B cell (primary cell): ENCODE measurements at regions not wholly inside any gene's neighbourhood (a gene's known extent, or its start where the extent isn't known, plus 50 kb on each side); places are given as distances from the start of the nearest gene placed in this dataset.

Experiments used
- ATAC-seq: fragments of 200-7000 bp; cut with Tn5 transposase; one replicate; pipeline ENCODE4 v1.10.0; 2021; ENCODE audit warnings: low read depth, mild to moderate bottlenecking, moderate number of reproducible peaks, moderate library complexity
- CTCF ChIA-PET: fragments of 350-600 bp; sonication (Branson Sonifier 250); formaldehyde crosslinking; loops from one replicate; lab custom pipeline; 2021; ENCODE audit warnings: antibody characterized with exemption, inconsistent platforms; lab: Charles Lee
- POLR2A ChIA-PET: fragments of 350-600 bp; sonication (Branson Sonifier 250); formaldehyde crosslinking; loops from one replicate; lab custom pipeline; 2021; ENCODE audit warnings: antibody characterized with exemption; lab: Charles Lee
- DNase-seq: peaks from one replicate; pipeline ENCODE4 v3.0.0; 2013
- H2AFZ ChIP-seq: 2 replicates; pipeline ENCODE4 v1.6.1; 2012; ENCODE audit warnings: mild to moderate bottlenecking, low read depth, low read length; ENCODE audit not compliant: insufficient read depth, poor library complexity, severe bottlenecking
- H3K27ac ChIP-seq, 2 donors: 1 replicate in 1 of 2; 2 replicates in 1 of 2; pipeline ENCODE4 v1.5.1; 2012 to 2013; ENCODE audit warnings: low read length in 2 of 2, mild to moderate bottlenecking in 2 of 2, moderate library complexity in 1 of 2
- H3K27me3 ChIP-seq, 4 experiments: fragments of 200-600 bp in 1 of 4; sonication (generic) in 1 of 4; replicated peaks in 1 of 4; 1 replicate in 2 of 4; 2 replicates in 2 of 4; pipeline versions ENCODE4 v1.6.1 to v1.7.0; 2013 to 2016; ENCODE audit warnings: low read length in 3 of 4, mild to moderate bottlenecking in 2 of 4, mixed read lengths in 1 of 4, moderate library complexity in 1 of 4; ENCODE audit not compliant: insufficient read depth in 4 of 4, control insufficient read depth in 3 of 4; ENCODE audit errors: control extremely low read depth in 1 of 4
- H3K36me3 ChIP-seq, 2 experiments: replicated peaks in 1 of 2; 1 replicate in 1 of 2; 2 replicates in 1 of 2; pipeline versions ENCODE4 v1.6.1 to v1.7.1; 2013; ENCODE audit warnings: low read length in 1 of 2; ENCODE audit not compliant: insufficient read depth in 2 of 2, control insufficient read depth in 1 of 2; ENCODE audit errors: control extremely low read depth in 1 of 2, extremely low read depth in 1 of 2
- H3K4me1 ChIP-seq, 2 donors: fragments of 200-600 bp in 1 of 2; sonication (generic) in 1 of 2; 1 replicate in 1 of 2; 2 replicates in 1 of 2; pipeline versions ENCODE4 v1.5.1 to v1.6.1; 2013 to 2017; ENCODE audit warnings: low read length in 2 of 2; ENCODE audit not compliant: control insufficient read depth in 2 of 2, insufficient read depth in 2 of 2
- H3K4me2 ChIP-seq: replicated peaks from 2 replicates; pipeline ENCODE3; 2012; ENCODE audit warnings: mild to moderate bottlenecking, low read depth, low read length; ENCODE audit not compliant: poor library complexity, severe bottlenecking
- H3K4me3 ChIP-seq, 5 experiments: fragments of 200-600 bp in 1 of 5; sonication (generic) in 1 of 5; 1 replicate in 3 of 5; 2 replicates in 2 of 5; pipeline versions ENCODE4 v1.5.1 to v1.7.0; 2011 to 2016; ENCODE audit warnings: low read length in 4 of 5, mild to moderate bottlenecking in 4 of 5, low read depth in 2 of 5, control low read depth in 1 of 5, moderate library complexity in 1 of 5; ENCODE audit not compliant: insufficient read depth in 1 of 5; ENCODE audit errors: control extremely low read depth in 1 of 5, extremely low read depth in 1 of 5
- H3K79me2 ChIP-seq: fragments of 200-600 bp; sonication (generic); one replicate; pipeline ENCODE4 v1.6.0; 2016; ENCODE audit warnings: low read length; ENCODE audit not compliant: control insufficient read depth, insufficient read depth
- H3K9ac ChIP-seq: fragments of 200-600 bp; sonication (generic); 2 replicates; pipeline ENCODE4 v1.6.1; 2017; ENCODE audit warnings: mild to moderate bottlenecking, low read length, moderate library complexity
- H3K9me3 ChIP-seq, 3 donors: one replicate each; pipeline versions ENCODE4 v1.6.1 to v1.7.1; 2013; ENCODE audit warnings: low read length in 2 of 3; ENCODE audit not compliant: control insufficient read depth in 2 of 3, insufficient read depth in 1 of 3; ENCODE audit errors: control extremely low read depth in 1 of 3
- H4K20me1 ChIP-seq: 2 replicates; pipeline ENCODE4 v1.6.0; 2012; ENCODE audit warnings: mild to moderate bottlenecking, low read length; ENCODE audit not compliant: insufficient read depth, control insufficient read depth, poor library complexity, severe bottlenecking
- H3K27ac Mint-ChIP-seq: one replicate; pipeline ENCODE4 v1.8.0; 2021; ENCODE audit warnings: mixed read lengths
- H3K27me3 Mint-ChIP-seq: one replicate; pipeline ENCODE4 v1.8.0; 2021; ENCODE audit warnings: mixed read lengths
- H3K4me1 Mint-ChIP-seq: one replicate; pipeline ENCODE4 v1.8.0; 2021; ENCODE audit warnings: mixed read lengths
- H3K4me3 Mint-ChIP-seq: one replicate; pipeline ENCODE4 v1.8.0; 2021; ENCODE audit warnings: mixed read lengths
- H3K9me3 Mint-ChIP-seq: one replicate; pipeline ENCODE4 v1.8.0; 2022; ENCODE audit warnings: mixed read lengths; ENCODE audit not compliant: insufficient read depth
- CTCF ChIP-seq: fragments of 200-600 bp; IDR thresholded peaks from one replicate; pipeline ENCODE4 v1.8.0; 2022; ENCODE audit warnings: antibody characterized with exemption, mild to moderate bottlenecking
- EZH2 ChIP-seq: IDR thresholded peaks from 2 replicates; pipeline ENCODE4 v1.6.1; 2012; ENCODE audit warnings: borderline replicate concordance, low read depth, mild to moderate bottlenecking, moderate library complexity, low read length; ENCODE audit not compliant: insufficient read depth, poor library complexity, severe bottlenecking
- WGBS: methylation state at CpG from one replicate; pipeline ENCODE4 v1.1.5; 2013; ENCODE audit warnings: missing lambda C conversion rate; ENCODE audit not compliant: insufficient coverage; 5-methylcytosine and 5-hydroxymethylcytosine counted together
- intact Hi-C: fragments of 100-400 bp; cut with micrococcal nuclease; formaldehyde crosslinking; loops from one replicate; pipeline ENCODE4 v1.10.0; 2022

- CTCF ChIA-PET, result interaction anchor here (0.5 to 2.0 kb wide), 5 partner anchors 25 to 195 kb away, joined by 3 to 5 read pairs (median 3); no protein-coding TSS in a partner anchor
- Mint-ChIP-seq H3K4me1 (peaks cover 28% of the 10 kb centered on the region), H3K27ac (no peak overlapping the region), H3K4me3 (no peak overlapping the region), H3K27me3 (no peaks in the 10 kb centered on the region), H3K9me3 (no peaks in the 10 kb centered on the region)
- H3K9me3 ChIP-seq, result peaks cover 0 to 2% (median 0%) of the 10 kb centered on the region in 3 donors
- H3K4me1 ChIP-seq, result peaks cover 18 to 23% of the 10 kb centered on the region in 2 donors
- intact Hi-C loops, result loop anchor here (5.0 kb wide), 2 partner anchors 38 to 42 kb away; no protein-coding TSS in a partner anchor
- no peaks in the 10 kb centered on the region for H3K36me3 ChIP-seq
- DNase-seq (no peak), ATAC-seq (no peak)
- TF ChIP-seq CTCF (no peak), EZH2 (no peak)
- H3K27me3 ChIP-seq, result no peaks in the 10 kb centered on the region
- H3K4me3 ChIP-seq, result no peak overlapping the region
- H3K79me2 ChIP-seq, result no peaks in the 10 kb centered on the region
- H3K4me2 ChIP-seq, result no peak overlapping the region
- H4K20me1 ChIP-seq, result no peaks in the 10 kb centered on the region
- POLR2A ChIA-PET, result no interaction called here
- no peak overlapping the region for H3K9ac ChIP-seq
- WGBS, result no CpG with 5 or more reads among the region's 3 CpGs
- no peak overlapping the region for H2AFZ ChIP-seq
- H3K27ac ChIP-seq, result no peak overlapping the region
Measured at GRCh38 chr2:181354626-181355025, 102.6 kb upstream of the ITGA4 start.

GRCh38 chr2:181356526-181357130 is 100.6 kb upstream of the ITGA4 start:
- Histone ChIP-seq H3K4me1 (peaks cover 13% of the 10 kb centered on the region in 2 donors), H3K4me2 (no peak overlapping the region), H3K4me3 (no peak overlapping the region), H4K20me1 (no peaks in the 10 kb centered on the region), H3K36me3 (no peaks in the 10 kb centered on the region), H3K79me2 (no peaks in the 10 kb centered on the region), H2AFZ (no peak overlapping the region), H3K9me3 (peaks cover 0 to 2% (median 0%) of the 10 kb centered on the region in 3 donors), H3K27ac (no peak overlapping the region), H3K27me3 (no peaks in the 10 kb centered on the region), H3K9ac (no peak overlapping the region)
- DNase-seq (no peak), ATAC-seq (no peak)
- intact Hi-C loops, result no loop called here
- peaks cover 18% of the 10 kb centered on the region for H3K4me1 Mint-ChIP-seq
- ChIA-PET CTCF (no interaction called here), POLR2A (interaction anchor here (0.5 kb wide), 1 partner anchor 26 kb away, joined by 7 read pairs; no protein-coding TSS in a partner anchor)
- no peaks in the 10 kb centered on the region for H3K9me3 Mint-ChIP-seq
- no peak for TF ChIP-seq EZH2
- no peaks in the 10 kb centered on the region for H3K27me3 Mint-ChIP-seq
- no peak overlapping the region for H3K4me3 Mint-ChIP-seq
- no peak overlapping the region for H3K27ac Mint-ChIP-seq
- WGBS, result no CpG with 5 or more reads among the region's 1 CpG
